HT1080 (cell line): ENCODE measurements at regions not wholly inside any gene's neighbourhood (a gene's known extent, or its start where the extent isn't known, plus 50 kb on each side); places are given as distances from the start of the nearest gene placed in this dataset.
"Not testable (repeated sequence)": the region's sequence is repeated elsewhere in the genome, so short reads cannot be mapped to it uniquely, and the experiment has no call there.

Experiments
- DNase-seq: peaks from one replicate; pipeline ENCODE4 v3.0.0-alpha.2; 2015; ENCODE audit warnings: low read depth

- DNase-seq, result no peak
These were observed 85.1 kb upstream of the NAV2 start for GRCh38 chr11:19627566-19627965.

- DNase-seq, result no peak
These were observed 87.2 kb upstream of the NAV2 start for GRCh38 chr11:19625438-19625837.

- no peak for DNase-seq
These were observed 94.7 kb upstream of the NAV2 start for GRCh38 chr11:19617696-19618523.

GRCh38 chr11:19615341-19616183 is 97.1 kb upstream of the NAV2 start:
- no peak for DNase-seq

- no peak for DNase-seq
These were observed 98.2 kb upstream of the NAV2 start for GRCh38 chr11:19614370-19614940.

- DNase-seq, result not testable (repeated sequence)
These were observed 100.6 kb upstream of the NAV2 start for GRCh38 chr11:19612025-19612424.

- no peak for DNase-seq
These were observed 104.8 kb upstream of the NAV2 start for GRCh38 chr11:19607656-19608360.

- DNase-seq, result no peak
These were observed 105.6 kb upstream of the NAV2 start for GRCh38 chr11:19606856-19607655.

- no peak for DNase-seq
These were observed 106.9 kb upstream of the NAV2 start for GRCh38 chr11:19605520-19606371.

- no peak for DNase-seq
These were observed 107.8 kb upstream of the NAV2 start for GRCh38 chr11:19604679-19605375.

- DNase-seq, result no peak
These were observed 108.9 kb upstream of the NAV2 start for GRCh38 chr11:19603771-19604170.

- DNase-seq, result no peak
These were observed 109.7 kb upstream of the NAV2 start for GRCh38 chr11:19602891-19603290.

GRCh38 chr11:19602406-19602805 is 110.2 kb upstream of the NAV2 start:
- DNase-seq, result no peak

GRCh38 chr11:19601235-19601634 is 111.4 kb upstream of the NAV2 start:
- no peak for DNase-seq

- DNase-seq, result no peak
These were observed 113.0 kb upstream of the NAV2 start for GRCh38 chr11:19599681-19600080.

GRCh38 chr11:19598876-19599486 is 113.7 kb upstream of the NAV2 start:
- DNase-seq, result no peak

GRCh38 chr11:19598456-19598855 is 114.2 kb upstream of the NAV2 start:
- DNase-seq, result no peak

- DNase-seq, result no peak
These were observed 114.8 kb upstream of the NAV2 start for GRCh38 chr11:19597876-19598275.

GRCh38 chr11:19597206-19597605 is 115.4 kb upstream of the NAV2 start:
- DNase-seq, result no peak
